Prostate gland (tissue), 2 donors: ENCODE measurements at regions not wholly inside any gene's neighbourhood (a gene's known extent, or its start where the extent isn't known, plus 50 kb on each side); places are given as distances from the start of the nearest gene placed in this dataset.
"Not testable (repeated sequence)": the region's sequence is repeated elsewhere in the genome, so short reads cannot be mapped to it uniquely, and the experiment has no call there.

Experiments used
- DNase-seq: peaks from one replicate; pipeline ENCODE4 v3.0.0-alpha.2; 2019; ENCODE audit warnings: low spot score
- H3K27ac ChIP-seq, 2 donors: fragments of 200-600 bp; sonication (generic); 2 replicates each; pipeline ENCODE4 v1.5.1; 2017 to 2019
- H3K27me3 ChIP-seq: fragments of 200-600 bp; sonication (generic); replicated peaks from 2 replicates; pipeline ENCODE4 v1.5.1; 2019; ENCODE audit not compliant: insufficient read depth
- H3K36me3 ChIP-seq, 2 donors: fragments of 200-600 bp; sonication (generic); 1 replicate in 1 of 2; 2 replicates in 1 of 2; pipeline versions ENCODE4 v1.5.1 to v1.8.1; 2017 to 2019
- H3K4me1 ChIP-seq: fragments of 200-600 bp; sonication (generic); replicated peaks from 2 replicates; pipeline ENCODE4 v1.5.1; 2019
- H3K4me3 ChIP-seq, 2 donors: fragments of 200-600 bp; sonication (generic); 2 replicates each; pipeline ENCODE4 v1.5.1; 2017 to 2019
- H3K9me3 ChIP-seq: fragments of 200-600 bp; sonication (generic); 2 replicates; pipeline ENCODE4 v1.5.1; 2017
- POLR2A ChIP-seq: fragments of 450-650 bp; IDR thresholded peaks from one replicate; pipeline ENCODE4 v1.6.1; 2016; ENCODE audit warnings: antibody characterized with exemption, mild to moderate bottlenecking
- POLR2AphosphoS5 ChIP-seq: sonication (generic); formaldehyde crosslinking; IDR thresholded peaks from one replicate; pipeline ENCODE4 v1.6.1; 2017; ENCODE audit warnings: antibody characterized with exemption
- WGBS: methylation state at CpG from one replicate; pipeline ENCODE4 v1.1.5; 2018; 5-methylcytosine and 5-hydroxymethylcytosine counted together
- intact Hi-C: fragments of 100-400 bp; cut with DNase I; formaldehyde crosslinking; loops from one replicate; pipeline ENCODE4 v1.14.2; 2022
- TF ChIP-seq, protein P1 (sequence below), 4 experiments: fragments of 200-600 bp in 2 of 4; fragments of 450-650 bp in 2 of 4; sonication (generic) in 2 of 4; IDR thresholded peaks; 1 replicate in 3 of 4; 2 replicates in 1 of 4; pipeline ENCODE4 v1.5.1; 2016 to 2019; ENCODE audit warnings: antibody characterized with exemption in 4 of 4, mild to moderate bottlenecking in 2 of 4, moderate library complexity in 2 of 4

DNA sequence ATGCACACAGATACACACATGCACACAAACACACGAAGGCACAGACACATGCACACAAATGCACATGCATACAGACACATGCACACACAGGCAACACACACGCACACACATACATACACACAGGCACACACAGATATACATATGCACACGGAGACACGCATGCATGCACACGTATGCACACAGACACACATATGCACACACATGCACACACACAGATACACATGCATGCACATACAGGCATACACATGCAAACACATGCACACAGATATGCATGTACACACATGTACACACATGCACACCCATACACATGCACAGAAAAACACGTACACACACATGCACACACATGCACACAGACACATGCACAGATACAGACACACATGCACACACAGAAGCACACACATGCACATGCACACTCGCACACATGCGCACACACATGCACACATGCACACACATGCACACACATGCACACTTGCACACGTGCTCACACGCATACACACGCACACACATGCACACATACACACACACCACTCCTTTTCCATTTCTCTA is 70.8 kb upstream of the ALDH3B2 start:
- no peak overlapping the region for H3K27ac ChIP-seq
- H3K4me1 ChIP-seq: no peaks in the 10 kb centered on the region
- H3K4me3 ChIP-seq: no peak overlapping the region
- H3K36me3 ChIP-seq: no peaks in the 10 kb centered on the region
- H3K27me3 ChIP-seq: no peaks in the 10 kb centered on the region
- no peak for TF ChIP-seq POLR2A
- TF ChIP-seq, protein P1, sequence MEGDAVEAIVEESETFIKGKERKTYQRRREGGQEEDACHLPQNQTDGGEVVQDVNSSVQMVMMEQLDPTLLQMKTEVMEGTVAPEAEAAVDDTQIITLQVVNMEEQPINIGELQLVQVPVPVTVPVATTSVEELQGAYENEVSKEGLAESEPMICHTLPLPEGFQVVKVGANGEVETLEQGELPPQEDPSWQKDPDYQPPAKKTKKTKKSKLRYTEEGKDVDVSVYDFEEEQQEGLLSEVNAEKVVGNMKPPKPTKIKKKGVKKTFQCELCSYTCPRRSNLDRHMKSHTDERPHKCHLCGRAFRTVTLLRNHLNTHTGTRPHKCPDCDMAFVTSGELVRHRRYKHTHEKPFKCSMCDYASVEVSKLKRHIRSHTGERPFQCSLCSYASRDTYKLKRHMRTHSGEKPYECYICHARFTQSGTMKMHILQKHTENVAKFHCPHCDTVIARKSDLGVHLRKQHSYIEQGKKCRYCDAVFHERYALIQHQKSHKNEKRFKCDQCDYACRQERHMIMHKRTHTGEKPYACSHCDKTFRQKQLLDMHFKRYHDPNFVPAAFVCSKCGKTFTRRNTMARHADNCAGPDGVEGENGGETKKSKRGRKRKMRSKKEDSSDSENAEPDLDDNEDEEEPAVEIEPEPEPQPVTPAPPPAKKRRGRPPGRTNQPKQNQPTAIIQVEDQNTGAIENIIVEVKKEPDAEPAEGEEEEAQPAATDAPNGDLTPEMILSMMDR (IDR thresholded peaks at IDR 0.05): no peak
- TF ChIP-seq POLR2AphosphoS5: no peak
- H3K9me3 ChIP-seq: no peaks in the 10 kb centered on the region
- WGBS: 71% methylated on average over 11 of the region's 11 CpGs
- DNase-seq: no peak
- intact Hi-C loops: no loop called here

DNA sequence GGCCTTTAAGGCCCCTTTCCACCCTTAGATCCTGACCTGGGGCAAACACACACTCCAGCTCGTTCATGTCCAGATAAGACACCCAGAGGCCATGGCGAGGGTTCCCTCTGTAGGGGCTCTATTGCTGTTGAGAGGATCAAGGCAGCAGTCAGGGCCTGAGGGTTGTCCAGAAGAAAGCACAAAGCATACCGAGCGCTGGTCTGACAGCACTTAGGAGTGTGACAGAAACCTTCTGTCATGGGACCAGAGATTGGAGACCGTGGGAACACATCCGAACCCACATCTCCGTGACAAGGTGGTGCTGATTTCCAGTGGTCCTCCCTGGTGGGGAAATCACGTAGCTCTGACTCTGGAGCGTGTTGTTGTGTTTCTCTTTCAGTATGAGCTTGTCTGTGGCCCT is 69.8 kb upstream of the ALDH3B2 start:
- WGBS: 74% methylated on average over 9 of the region's 9 CpGs
- intact Hi-C loops, H3K27ac ChIP-seq, H3K27me3 ChIP-seq, H3K4me3 ChIP-seq, H3K4me1 ChIP-seq, H3K9me3 ChIP-seq, DNase-seq, H3K36me3 ChIP-seq: not testable (repeated sequence)

DNA sequence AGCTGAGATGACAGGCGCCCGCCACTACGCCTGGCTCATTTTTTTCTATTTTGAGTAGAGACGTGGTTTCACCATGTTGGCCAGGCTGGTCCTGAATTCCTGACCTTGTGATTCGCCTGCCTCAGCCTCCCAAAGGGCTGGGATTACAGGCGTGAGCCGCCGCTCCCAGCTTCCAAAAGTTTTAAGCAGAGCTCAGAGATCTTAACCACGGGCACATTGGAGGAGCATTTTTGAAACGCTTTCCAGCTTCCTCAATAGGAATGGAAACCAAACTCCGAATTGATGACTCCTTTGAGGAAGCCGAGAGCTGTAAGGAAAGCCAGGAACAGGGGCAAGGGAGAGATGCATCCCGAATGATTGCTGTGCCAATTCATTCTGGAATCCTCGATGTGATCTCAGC is 63.8 kb upstream of the ALDH3B2 start:
- WGBS: 89% methylated on average over 14 of the region's 14 CpGs
- H3K4me3 ChIP-seq, intact Hi-C loops: not testable (repeated sequence)

DNA sequence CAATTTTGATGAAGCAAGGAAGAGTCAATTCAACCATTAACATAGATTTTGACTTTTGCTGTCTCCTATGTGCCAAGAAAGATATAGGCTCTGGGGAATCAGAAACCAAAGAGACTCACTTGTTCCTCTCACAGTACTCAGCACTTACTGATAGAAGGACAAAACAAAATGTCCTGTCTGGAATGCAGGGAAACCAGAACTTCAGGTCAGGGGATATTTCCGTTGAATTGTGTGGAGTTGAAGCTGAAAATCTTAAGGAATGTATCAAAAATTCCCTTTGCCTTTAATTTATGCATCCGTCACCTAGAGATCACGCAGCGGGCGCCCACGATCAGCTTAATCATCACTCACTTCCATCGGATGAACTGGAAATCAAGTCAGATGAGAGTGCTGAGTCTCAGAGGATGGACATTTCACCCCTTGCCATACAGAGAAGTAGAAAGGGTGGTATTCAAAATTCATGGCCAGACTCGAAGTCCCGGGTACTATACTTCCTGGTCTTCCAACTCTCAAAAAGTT is 63.2 kb upstream of the ALDH3B2 start:
- H3K27ac ChIP-seq, H3K4me3 ChIP-seq, H3K36me3 ChIP-seq, DNase-seq, H3K27me3 ChIP-seq, intact Hi-C loops, H3K4me1 ChIP-seq, H3K9me3 ChIP-seq: not testable (repeated sequence)
- 62% methylated on average over 9 of the region's 9 CpGs for WGBS

More for the DNA sequence above, 63.8 kb upstream of the ALDH3B2 start:
- not testable (repeated sequence) for H3K27me3 ChIP-seq, H3K36me3 ChIP-seq, H3K4me1 ChIP-seq, H3K9me3 ChIP-seq, DNase-seq, H3K27ac ChIP-seq

DNA sequence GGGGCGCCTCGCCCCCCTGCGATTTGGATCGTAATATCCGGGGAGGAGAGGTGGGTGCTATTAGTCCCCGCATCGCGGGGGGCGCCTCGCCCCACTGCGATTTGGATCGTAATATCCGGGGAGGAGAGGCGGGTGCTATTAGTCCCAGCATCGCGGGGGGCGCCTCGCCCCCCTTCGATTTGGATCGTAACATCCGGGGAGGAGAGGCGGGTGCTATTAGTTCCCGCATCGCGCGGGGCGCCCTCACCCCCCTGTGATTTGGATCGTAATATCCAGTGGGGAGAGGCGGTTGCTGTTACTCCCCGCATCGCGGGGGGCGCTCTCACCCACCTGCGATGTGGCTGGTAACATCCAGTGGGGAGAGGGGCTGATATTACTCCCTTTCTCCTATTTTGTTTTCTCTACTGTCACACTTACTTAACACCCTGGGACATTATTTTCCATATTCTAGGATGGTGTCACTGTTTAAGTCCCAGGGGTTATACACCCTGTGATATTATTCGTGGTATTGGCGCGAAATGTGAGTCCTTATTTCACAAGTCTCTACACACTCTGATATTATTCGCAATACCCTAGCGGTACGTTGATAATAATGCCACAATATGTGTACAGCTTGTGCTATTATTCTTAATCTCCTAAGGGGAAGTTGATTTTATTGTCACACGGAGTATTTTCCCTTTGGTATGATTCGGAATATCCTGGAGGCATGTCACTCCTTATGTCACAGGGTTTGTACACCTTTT is 57.8 kb upstream of the ALDH3B2 start:
- H3K4me3 ChIP-seq: no peak overlapping the region
- 29% methylated on average over 42 of the region's 42 CpGs for WGBS

DNA sequence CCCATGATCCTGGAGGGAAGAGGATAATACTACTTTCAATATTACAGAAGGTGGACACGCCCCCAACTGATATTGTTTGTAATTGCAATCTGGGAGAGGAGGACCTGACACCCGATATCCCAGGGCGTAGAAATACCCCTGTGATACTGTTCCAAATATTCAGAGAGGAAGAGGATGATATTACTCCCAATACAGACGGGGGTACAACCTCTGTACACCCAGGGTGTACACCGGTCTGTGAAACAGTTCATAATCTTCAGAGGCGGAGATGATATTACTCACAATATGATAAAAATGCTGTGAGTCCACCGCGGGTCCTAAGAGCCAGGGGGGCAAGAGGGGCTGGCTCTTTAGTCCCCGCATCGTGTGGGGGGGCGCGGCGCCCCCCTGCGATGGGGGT is 57.2 kb upstream of the ALDH3B2 start:
- intact Hi-C loops: no loop called here
- Histone ChIP-seq H3K36me3 (no peaks in the 10 kb centered on the region), H3K4me3 (no peak overlapping the region), H3K27me3 (no peaks in the 10 kb centered on the region), H3K9me3 (no peaks in the 10 kb centered on the region), H3K27ac (no peak overlapping the region), H3K4me1 (no peaks in the 10 kb centered on the region)
- DNase-seq: no peak
- TF ChIP-seq, protein P1 (IDR thresholded peaks at IDR 0.05): no peak
- TF ChIP-seq POLR2AphosphoS5: no peak
- no peak for TF ChIP-seq POLR2A
- WGBS: 50% methylated on average over 14 of the region's 14 CpGs

More for the DNA sequence above, 57.8 kb upstream of the ALDH3B2 start:
- H3K27ac ChIP-seq: no peak overlapping the region
- no peak for DNase-seq
- H3K4me1 ChIP-seq: no peaks in the 10 kb centered on the region
- TF ChIP-seq, protein P1 (IDR thresholded peaks at IDR 0.05): no peak
- no peak for TF ChIP-seq POLR2A
- no peak for TF ChIP-seq POLR2AphosphoS5
- H3K27me3 ChIP-seq: no peaks in the 10 kb centered on the region
- intact Hi-C loops: no loop called here
- H3K9me3 ChIP-seq: no peaks in the 10 kb centered on the region
- no peaks in the 10 kb centered on the region for H3K36me3 ChIP-seq

DNA sequence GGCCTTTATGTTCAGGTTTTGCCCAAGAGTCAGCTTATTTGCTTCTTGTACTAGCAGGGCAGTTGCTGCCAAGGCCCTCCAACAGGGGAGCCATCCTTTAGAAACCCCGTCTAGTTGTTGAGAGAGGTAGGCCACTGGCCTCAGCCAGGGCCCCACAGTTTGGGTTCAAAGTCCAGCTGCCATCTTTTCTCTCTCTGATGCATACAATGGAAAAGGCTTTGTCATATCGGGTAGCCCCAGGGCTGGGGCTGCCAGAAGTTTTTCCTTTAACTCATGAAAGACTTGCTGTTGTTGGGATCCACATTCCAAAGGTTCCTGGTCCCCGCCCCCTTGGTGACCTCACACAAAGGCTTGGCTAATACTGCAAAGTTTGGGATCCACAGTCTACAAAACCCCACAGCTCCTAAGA is 53.7 kb upstream of the ALDH3B2 start:
- DNase-seq, H3K36me3 ChIP-seq, intact Hi-C loops, H3K27ac ChIP-seq, H3K9me3 ChIP-seq, H3K27me3 ChIP-seq, H3K4me3 ChIP-seq, H3K4me1 ChIP-seq: not testable (repeated sequence)
- 72% methylated on average over 3 of the region's 3 CpGs for WGBS

DNA sequence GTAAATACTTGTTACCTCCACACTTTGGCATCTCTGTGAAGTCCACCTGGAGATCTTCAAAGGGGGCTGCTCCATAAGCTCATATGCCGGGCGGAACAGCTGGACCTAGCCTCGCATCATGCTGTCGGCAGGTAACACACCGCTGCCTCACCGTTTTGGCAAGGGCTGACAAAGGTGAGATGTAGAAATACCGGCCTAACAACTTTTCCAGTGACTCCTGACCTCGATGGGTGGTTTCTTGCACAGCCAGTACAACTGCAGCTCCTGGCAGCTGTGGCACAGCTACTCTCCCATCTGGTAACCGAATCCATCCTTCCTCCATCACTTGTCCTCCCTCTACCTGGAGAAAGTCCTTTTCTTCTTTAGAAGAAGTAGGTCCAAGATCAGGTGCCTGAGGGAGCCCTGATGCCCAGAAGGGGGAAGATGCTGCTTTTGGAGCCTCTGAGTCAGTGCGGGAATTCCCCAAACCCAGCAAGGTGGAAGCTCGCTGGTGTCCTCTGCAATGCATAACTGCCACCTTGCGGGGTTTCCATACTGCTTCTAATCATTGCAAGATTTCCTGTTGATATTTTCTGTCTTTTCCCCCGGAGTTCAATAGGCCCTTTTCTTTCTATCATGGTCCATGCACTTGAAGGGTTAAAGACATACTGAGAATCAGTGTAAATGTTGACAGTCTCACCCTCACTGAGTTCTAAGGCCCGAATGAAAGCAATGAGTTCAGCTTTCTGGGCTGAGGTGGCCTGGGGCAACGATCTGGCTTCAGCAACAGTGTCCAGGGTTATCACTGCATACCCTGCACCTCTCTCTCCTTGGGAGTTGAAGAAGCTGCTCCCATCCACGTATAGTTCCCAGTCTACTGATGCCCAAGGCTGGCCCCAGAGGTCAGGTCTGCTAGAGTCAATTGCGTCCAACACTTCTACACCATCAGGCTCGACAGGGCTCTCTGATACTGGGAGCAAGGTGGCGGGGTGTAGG is 52.9 kb upstream of the ALDH3B2 start:
- intact Hi-C loops, H3K36me3 ChIP-seq, H3K4me3 ChIP-seq, DNase-seq, H3K4me1 ChIP-seq, H3K27ac ChIP-seq, H3K9me3 ChIP-seq, H3K27me3 ChIP-seq: not testable (repeated sequence)
- whole genome bisulfite sequencing: 47% methylated on average over 19 of the region's 19 CpGs
